Ovary (tissue), 3 donors: ENCODE measurements at regions not wholly inside any gene's neighbourhood (a gene's known extent, or its start where the extent isn't known, plus 50 kb on each side); places are given as distances from the start of the nearest gene placed in this dataset.

Experiments used
- POLR2A ChIP-seq: fragments of 450-650 bp; IDR thresholded peaks from one replicate; pipeline ENCODE4 v1.6.1; 2017; ENCODE audit warnings: antibody characterized with exemption, mild to moderate bottlenecking, moderate library complexity
- TF ChIP-seq, protein P1 (sequence below), 3 donors: fragments of 450-650 bp in 2 of 3; fragments of 200-600 bp in 1 of 3; IDR thresholded peaks; one replicate each; pipeline versions ENCODE4 v1.5.1 to v1.8.0; 2016 to 2022; ENCODE audit warnings: antibody characterized with exemption in 3 of 3, mild to moderate bottlenecking in 1 of 3
- donor health status: DM: no; HTN: no; CAD: no.

DNA sequence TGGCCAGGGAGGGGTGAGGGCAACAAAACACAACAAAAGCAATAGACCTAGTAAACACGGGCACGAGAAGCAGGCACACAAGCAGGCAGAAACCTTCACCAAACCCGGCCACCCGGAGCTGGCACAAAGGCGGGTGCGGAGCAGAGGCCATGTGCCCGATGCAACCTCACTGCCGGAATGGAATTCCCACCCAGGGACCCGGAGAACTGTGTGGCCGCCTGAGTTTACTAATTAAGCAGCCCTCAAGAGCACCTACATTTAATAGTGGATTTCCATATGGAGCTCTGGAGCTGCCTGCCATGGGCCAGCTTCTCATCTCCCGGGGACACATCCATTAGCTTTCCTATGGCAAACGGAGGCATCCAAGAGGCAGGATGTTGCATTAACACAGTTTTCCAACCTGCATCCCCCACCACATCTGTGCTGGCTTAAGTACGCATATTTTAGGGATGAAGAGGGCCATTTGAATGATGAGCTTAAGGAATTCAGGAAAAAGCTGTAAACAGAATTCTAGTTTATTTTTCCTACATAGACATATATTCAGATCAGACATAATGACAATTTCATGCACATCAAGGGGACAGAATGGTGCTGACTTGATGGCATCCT is 104.5 kb upstream of the SMIM21 start:
- TF ChIP-seq, protein P1, sequence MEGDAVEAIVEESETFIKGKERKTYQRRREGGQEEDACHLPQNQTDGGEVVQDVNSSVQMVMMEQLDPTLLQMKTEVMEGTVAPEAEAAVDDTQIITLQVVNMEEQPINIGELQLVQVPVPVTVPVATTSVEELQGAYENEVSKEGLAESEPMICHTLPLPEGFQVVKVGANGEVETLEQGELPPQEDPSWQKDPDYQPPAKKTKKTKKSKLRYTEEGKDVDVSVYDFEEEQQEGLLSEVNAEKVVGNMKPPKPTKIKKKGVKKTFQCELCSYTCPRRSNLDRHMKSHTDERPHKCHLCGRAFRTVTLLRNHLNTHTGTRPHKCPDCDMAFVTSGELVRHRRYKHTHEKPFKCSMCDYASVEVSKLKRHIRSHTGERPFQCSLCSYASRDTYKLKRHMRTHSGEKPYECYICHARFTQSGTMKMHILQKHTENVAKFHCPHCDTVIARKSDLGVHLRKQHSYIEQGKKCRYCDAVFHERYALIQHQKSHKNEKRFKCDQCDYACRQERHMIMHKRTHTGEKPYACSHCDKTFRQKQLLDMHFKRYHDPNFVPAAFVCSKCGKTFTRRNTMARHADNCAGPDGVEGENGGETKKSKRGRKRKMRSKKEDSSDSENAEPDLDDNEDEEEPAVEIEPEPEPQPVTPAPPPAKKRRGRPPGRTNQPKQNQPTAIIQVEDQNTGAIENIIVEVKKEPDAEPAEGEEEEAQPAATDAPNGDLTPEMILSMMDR (IDR thresholded peaks at IDR 0.05): no peak
- TF ChIP-seq POLR2A: no peak
